Fibroblast of lung (primary cell): ENCODE measurements at regions not wholly inside any gene's neighbourhood (a gene's known extent, or its start where the extent isn't known, plus 50 kb on each side); places are given as distances from the start of the nearest gene placed in this dataset.

Experiments used
- DNase-seq, 2 donors: peaks; one replicate each; pipeline versions ENCODE4 v3.0.0 to v3.0.0-alpha.2; 2010; ENCODE audit warnings: low read depth in 2 of 2
- H2AFZ ChIP-seq: 2 replicates; pipeline ENCODE4 v1.5.1; 2012; ENCODE audit warnings: low read length, control low read depth, inconsistent platforms
- H3K27ac ChIP-seq: 2 replicates; pipeline ENCODE4 v1.5.1; 2011; ENCODE audit warnings: low read length, control low read depth; ENCODE audit not compliant: insufficient read depth
- H3K27me3 ChIP-seq: 2 replicates; pipeline ENCODE4 v1.5.1; 2011; ENCODE audit warnings: mild to moderate bottlenecking, low read length; ENCODE audit not compliant: control insufficient read depth, insufficient read depth
- H3K36me3 ChIP-seq: 2 replicates; pipeline ENCODE4 v1.5.1; 2011; ENCODE audit warnings: low read length; ENCODE audit not compliant: control insufficient read depth, insufficient read depth
- H3K4me1 ChIP-seq: 2 replicates; pipeline ENCODE4 v1.5.1; 2011; ENCODE audit warnings: low read length; ENCODE audit not compliant: control insufficient read depth, insufficient read depth; ENCODE audit errors: extremely low read depth
- H3K4me2 ChIP-seq: 2 replicates; pipeline ENCODE4 v1.5.1; 2011; ENCODE audit warnings: low read length, control low read depth; ENCODE audit not compliant: insufficient read depth; ENCODE audit errors: extremely low read depth
- H3K4me3 ChIP-seq, 4 experiments: fragments of 200-600 bp in 1 of 4; sonication (generic) in 1 of 4; replicated peaks in 1 of 4; 2 replicates each; pipeline ENCODE4 v1.5.1; 2011 to 2016; ENCODE audit warnings: low read length in 4 of 4, low read depth in 3 of 4, mild to moderate bottlenecking in 3 of 4, control low read depth in 2 of 4, inconsistent platforms in 1 of 4, mixed read lengths in 1 of 4; ENCODE audit not compliant: insufficient read depth in 1 of 4; ENCODE audit errors: control extremely low read depth in 1 of 4
- H3K79me2 ChIP-seq: 2 replicates; pipeline ENCODE4 v1.5.1; 2012; ENCODE audit warnings: mild to moderate bottlenecking, low read length, inconsistent platforms; ENCODE audit not compliant: control insufficient read depth, insufficient read depth
- H3K9ac ChIP-seq: 2 replicates; pipeline ENCODE4 v1.5.1; 2011; ENCODE audit warnings: mild to moderate bottlenecking, low read length, control low read depth; ENCODE audit not compliant: insufficient read depth
- H3K9me3 ChIP-seq: 2 replicates; pipeline ENCODE4 v1.5.1; 2012; ENCODE audit warnings: low read depth, low read length; ENCODE audit not compliant: control insufficient read depth, insufficient read depth
- H4K20me1 ChIP-seq: 2 replicates; pipeline ENCODE4 v1.5.1; 2011; ENCODE audit warnings: low read length; ENCODE audit not compliant: control insufficient read depth, insufficient read depth; ENCODE audit errors: extremely low read depth
- EZH2 ChIP-seq: IDR thresholded peaks from 2 replicates; pipeline ENCODE4 v1.5.1; 2012; ENCODE audit warnings: low read length, control low read depth, mild to moderate bottlenecking; ENCODE audit errors: missing control alignments
- TF ChIP-seq, protein P1 (sequence below), 2 donors: IDR thresholded peaks in 1 of 2; conservative IDR thresholded peaks in 1 of 2; 1 replicate in 1 of 2; 2 replicates in 1 of 2; pipeline ENCODE4 v1.5.1; 2011 to 2012; ENCODE audit warnings: low read length in 2 of 2, control low read depth in 1 of 2, inconsistent platforms in 1 of 2, low read depth in 1 of 2, mild to moderate bottlenecking in 1 of 2

GRCh38 chrX:25191403-25191802 lies 175.6 kb upstream of the ARX start:
- Histone ChIP-seq H3K9me3 (no peaks in the 10 kb centered on the region), H3K27me3 (no peaks in the 10 kb centered on the region), H3K4me2 (no peak overlapping the region), H3K4me3 (no peak overlapping the region), H3K79me2 (no peaks in the 10 kb centered on the region), H3K27ac (no peak overlapping the region), H3K4me1 (no peaks in the 10 kb centered on the region), H3K36me3 (no peaks in the 10 kb centered on the region), H2AFZ (no peak overlapping the region), H3K9ac (no peak overlapping the region), H4K20me1 (no peaks in the 10 kb centered on the region)
- no peak for DNase-seq
- no peak for TF ChIP-seq EZH2
- TF ChIP-seq, protein P1, sequence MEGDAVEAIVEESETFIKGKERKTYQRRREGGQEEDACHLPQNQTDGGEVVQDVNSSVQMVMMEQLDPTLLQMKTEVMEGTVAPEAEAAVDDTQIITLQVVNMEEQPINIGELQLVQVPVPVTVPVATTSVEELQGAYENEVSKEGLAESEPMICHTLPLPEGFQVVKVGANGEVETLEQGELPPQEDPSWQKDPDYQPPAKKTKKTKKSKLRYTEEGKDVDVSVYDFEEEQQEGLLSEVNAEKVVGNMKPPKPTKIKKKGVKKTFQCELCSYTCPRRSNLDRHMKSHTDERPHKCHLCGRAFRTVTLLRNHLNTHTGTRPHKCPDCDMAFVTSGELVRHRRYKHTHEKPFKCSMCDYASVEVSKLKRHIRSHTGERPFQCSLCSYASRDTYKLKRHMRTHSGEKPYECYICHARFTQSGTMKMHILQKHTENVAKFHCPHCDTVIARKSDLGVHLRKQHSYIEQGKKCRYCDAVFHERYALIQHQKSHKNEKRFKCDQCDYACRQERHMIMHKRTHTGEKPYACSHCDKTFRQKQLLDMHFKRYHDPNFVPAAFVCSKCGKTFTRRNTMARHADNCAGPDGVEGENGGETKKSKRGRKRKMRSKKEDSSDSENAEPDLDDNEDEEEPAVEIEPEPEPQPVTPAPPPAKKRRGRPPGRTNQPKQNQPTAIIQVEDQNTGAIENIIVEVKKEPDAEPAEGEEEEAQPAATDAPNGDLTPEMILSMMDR (conservative IDR thresholded peaks at IDR 0.05 in 1 of 2, IDR thresholded peaks at IDR 0.05 in 1 of 2; ENCODE audit: low read depth in 1 of 2, low read length in 2 of 2): no peak

DNA sequence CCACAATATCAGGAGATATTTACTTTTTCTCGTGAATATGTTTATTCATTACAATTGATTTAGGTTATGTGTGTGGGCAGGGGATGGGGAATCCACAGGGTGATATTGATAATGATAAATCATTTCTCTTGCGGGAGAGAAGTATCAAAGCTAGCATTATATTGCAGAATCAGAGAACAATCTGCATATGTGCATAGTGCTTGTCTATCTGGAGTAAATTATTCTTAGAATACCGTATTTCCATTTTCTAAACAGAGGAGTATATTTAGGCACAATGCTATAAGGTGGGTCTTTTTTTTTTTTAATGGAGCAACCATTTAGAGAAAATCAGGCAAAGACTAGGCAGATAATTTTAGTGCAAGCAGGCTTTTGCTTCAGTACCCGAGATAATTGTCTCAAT lies 166.0 kb upstream of the ARX start:
- TF ChIP-seq, protein P1 (conservative IDR thresholded peaks at IDR 0.05 in 1 of 2, IDR thresholded peaks at IDR 0.05 in 1 of 2; ENCODE audit: low read depth in 1 of 2, low read length in 2 of 2): no peak
- TF ChIP-seq EZH2: no peak
- Histone ChIP-seq H4K20me1 (no peaks in the 10 kb centered on the region), H3K27me3 (no peaks in the 10 kb centered on the region), H3K9ac (no peak overlapping the region), H3K4me2 (no peak overlapping the region), H3K9me3 (no peaks in the 10 kb centered on the region), H3K27ac (no peak overlapping the region), H3K4me3 (no peak overlapping the region), H2AFZ (no peak overlapping the region), H3K4me1 (no peaks in the 10 kb centered on the region), H3K79me2 (no peaks in the 10 kb centered on the region), H3K36me3 (no peaks in the 10 kb centered on the region)
- no peak for DNase-seq

- TF ChIP-seq, protein P1 (conservative IDR thresholded peaks at IDR 0.05 in 1 of 2, IDR thresholded peaks at IDR 0.05 in 1 of 2; ENCODE audit: low read depth in 1 of 2, low read length in 2 of 2): no peak
- no peak for TF ChIP-seq EZH2
- H3K36me3 ChIP-seq: no peaks in the 10 kb centered on the region
- no peaks in the 10 kb centered on the region for H3K27me3 ChIP-seq
- no peak overlapping the region for H3K4me2 ChIP-seq
- H3K4me1 ChIP-seq: no peaks in the 10 kb centered on the region
- no peak overlapping the region for H3K27ac ChIP-seq
- no peaks in the 10 kb centered on the region for H3K9me3 ChIP-seq
- no peak for DNase-seq
- no peak overlapping the region for H3K4me3 ChIP-seq
- H2AFZ ChIP-seq: no peak overlapping the region
- H3K9ac ChIP-seq: no peak overlapping the region
- H3K79me2 ChIP-seq: no peaks in the 10 kb centered on the region
- no peaks in the 10 kb centered on the region for H4K20me1 ChIP-seq
These were observed 164.5 kb upstream of the ARX start for GRCh38 chrX:25180242-25180641.
